Hepatocyte (in vitro differentiated cells): ENCODE measurements at regions not wholly inside any gene's neighbourhood (a gene's known extent, or its start where the extent isn't known, plus 50 kb on each side); places are given as distances from the start of the nearest gene placed in this dataset.

ENCODE experiments used
- EZH2 ChIP-seq: fragments of 200-600 bp; sonication (generic); IDR thresholded peaks from 2 replicates; pipeline ENCODE4 v1.6.1; 2016; ENCODE audit warnings: antibody characterized with exemption, mild to moderate bottlenecking, borderline replicate concordance
- EZH2phosphoT487 ChIP-seq: fragments of 200-600 bp; sonication (generic); IDR thresholded peaks from one replicate; pipeline ENCODE4 v1.6.1; 2018; ENCODE audit warnings: antibody characterized with exemption, mild to moderate bottlenecking, low read depth, moderate library complexity; ENCODE audit not compliant: unreplicated experiment, severe bottlenecking
- TF ChIP-seq, protein P1 (sequence below): fragments of 200-600 bp; sonication (generic); IDR thresholded peaks from 2 replicates; pipeline ENCODE4 v1.5.1; 2016; ENCODE audit warnings: antibody characterized with exemption, mild to moderate bottlenecking; ENCODE audit not compliant: poor library complexity

- TF ChIP-seq, protein P1, sequence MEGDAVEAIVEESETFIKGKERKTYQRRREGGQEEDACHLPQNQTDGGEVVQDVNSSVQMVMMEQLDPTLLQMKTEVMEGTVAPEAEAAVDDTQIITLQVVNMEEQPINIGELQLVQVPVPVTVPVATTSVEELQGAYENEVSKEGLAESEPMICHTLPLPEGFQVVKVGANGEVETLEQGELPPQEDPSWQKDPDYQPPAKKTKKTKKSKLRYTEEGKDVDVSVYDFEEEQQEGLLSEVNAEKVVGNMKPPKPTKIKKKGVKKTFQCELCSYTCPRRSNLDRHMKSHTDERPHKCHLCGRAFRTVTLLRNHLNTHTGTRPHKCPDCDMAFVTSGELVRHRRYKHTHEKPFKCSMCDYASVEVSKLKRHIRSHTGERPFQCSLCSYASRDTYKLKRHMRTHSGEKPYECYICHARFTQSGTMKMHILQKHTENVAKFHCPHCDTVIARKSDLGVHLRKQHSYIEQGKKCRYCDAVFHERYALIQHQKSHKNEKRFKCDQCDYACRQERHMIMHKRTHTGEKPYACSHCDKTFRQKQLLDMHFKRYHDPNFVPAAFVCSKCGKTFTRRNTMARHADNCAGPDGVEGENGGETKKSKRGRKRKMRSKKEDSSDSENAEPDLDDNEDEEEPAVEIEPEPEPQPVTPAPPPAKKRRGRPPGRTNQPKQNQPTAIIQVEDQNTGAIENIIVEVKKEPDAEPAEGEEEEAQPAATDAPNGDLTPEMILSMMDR: no peak
- no peak for TF ChIP-seq EZH2
- no peak for TF ChIP-seq EZH2phosphoT487
Observed at GRCh38 chr3:139103484-139103883, 58.8 kb upstream of the PRR23C start.
